Neuronal stem cell (in vitro differentiated cells): ENCODE measurements at regions not wholly inside any gene's neighbourhood (a gene's known extent, or its start where the extent isn't known, plus 50 kb on each side); places are given as distances from the start of the nearest gene placed in this dataset.
A peak's percentile ranks its signal among the peaks of the same experiment; 100 is the strongest.
"Not testable (repeated sequence)": the region's sequence is repeated elsewhere in the genome, so short reads cannot be mapped to it uniquely, and the experiment has no call there.

Experiments used
- DNase-seq: peaks from one replicate; pipeline ENCODE4 v3.0.0-alpha.2; 2013; ENCODE audit warnings: low spot score
- H2AFZ ChIP-seq: one replicate; pipeline ENCODE4 v1.6.1; 2013; ENCODE audit warnings: mild to moderate bottlenecking, low read length, inconsistent platforms
- H2AK5ac ChIP-seq: 2 replicates; pipeline ENCODE4 v1.6.1; 2013; ENCODE audit warnings: low read depth, mild to moderate bottlenecking, inconsistent platforms, low read length, moderate library complexity, mixed read lengths
- H2BK120ac ChIP-seq: 2 replicates; pipeline ENCODE4 v1.6.1; 2013; ENCODE audit warnings: low read depth, mild to moderate bottlenecking, inconsistent platforms, low read length, moderate library complexity, mixed read lengths
- H2BK12ac ChIP-seq: one replicate; pipeline ENCODE4 v1.6.1; 2013; ENCODE audit warnings: low read length, inconsistent platforms
- H2BK15ac ChIP-seq: 2 replicates; pipeline ENCODE4 v1.6.1; 2013; ENCODE audit warnings: mild to moderate bottlenecking, low read length, inconsistent platforms, mixed read lengths
- H2BK5ac ChIP-seq: one replicate; pipeline ENCODE4 v1.6.1; 2013; ENCODE audit warnings: inconsistent platforms, mild to moderate bottlenecking, low read length, moderate library complexity
- H3K14ac ChIP-seq: one replicate; pipeline ENCODE4 v1.6.1; 2013; ENCODE audit warnings: low read length, inconsistent platforms
- H3K18ac ChIP-seq: 2 replicates; pipeline ENCODE4 v1.6.1; 2013; ENCODE audit warnings: low read length, inconsistent platforms
- H3K23ac ChIP-seq: 2 replicates; pipeline ENCODE4 v1.6.1; 2013; ENCODE audit warnings: low read depth, mild to moderate bottlenecking, mixed read lengths, low read length, inconsistent platforms; ENCODE audit not compliant: poor library complexity
- H3K27ac ChIP-seq: replicated peaks from 3 replicates; pipeline ENCODE4 v1.5.1; 2013; ENCODE audit warnings: low read length, inconsistent platforms
- H3K27me3 ChIP-seq, 3 experiments: 2 replicates each; pipeline ENCODE4 v1.6.1; 2013; ENCODE audit warnings: low read length in 3 of 3, mild to moderate bottlenecking in 2 of 3, inconsistent platforms in 1 of 3, low read depth in 1 of 3, mixed read lengths in 1 of 3, moderate library complexity in 1 of 3; ENCODE audit not compliant: control insufficient read depth in 3 of 3, insufficient read depth in 3 of 3
- H3K36me3 ChIP-seq, 2 donors: replicated peaks in 1 of 2; 2 replicates each; pipeline ENCODE4 v1.6.1; 2013; ENCODE audit warnings: low read length in 2 of 2; ENCODE audit not compliant: control insufficient read depth in 2 of 2, insufficient read depth in 2 of 2
- H3K4ac ChIP-seq: 2 replicates; pipeline ENCODE4 v1.6.1; 2013; ENCODE audit warnings: inconsistent platforms, mild to moderate bottlenecking, low read length, moderate library complexity
- H3K4me1 ChIP-seq, 2 donors: 1 replicate in 1 of 2; 2 replicates in 1 of 2; pipeline ENCODE4 v1.6.1; 2013; ENCODE audit warnings: low read length in 2 of 2, low read depth in 1 of 2; ENCODE audit not compliant: control insufficient read depth in 2 of 2, insufficient read depth in 1 of 2
- H3K4me2 ChIP-seq: one replicate; pipeline ENCODE4 v1.6.1; 2013; ENCODE audit warnings: mild to moderate bottlenecking, low read length, inconsistent platforms; ENCODE audit not compliant: insufficient read depth, poor library complexity, severe bottlenecking
- H3K4me3 ChIP-seq, 2 donors: 2 replicates each; pipeline ENCODE4 v1.5.1; 2013; ENCODE audit warnings: low read length in 2 of 2, mild to moderate bottlenecking in 2 of 2, inconsistent platforms in 1 of 2, moderate library complexity in 1 of 2
- H3K79me1 ChIP-seq: one replicate; pipeline ENCODE4 v1.6.1; 2013; ENCODE audit warnings: low read depth, mild to moderate bottlenecking, inconsistent platforms, low read length, moderate library complexity
- H3K9ac ChIP-seq: one replicate; pipeline ENCODE4 v1.6.1; 2013; ENCODE audit warnings: mild to moderate bottlenecking, low read depth, low read length, inconsistent platforms; ENCODE audit not compliant: poor library complexity
- H3K9me3 ChIP-seq, 2 donors: replicated peaks in 1 of 2; 2 replicates each; pipeline versions ENCODE3 to v1.6.1; 2013; ENCODE audit warnings: low read length in 2 of 2, mild to moderate bottlenecking in 2 of 2, inconsistent platforms in 1 of 2, low read depth in 1 of 2, mixed read lengths in 1 of 2, moderate library complexity in 1 of 2; ENCODE audit not compliant: control insufficient read depth in 2 of 2, insufficient read depth in 1 of 2
- H4K8ac ChIP-seq: one replicate; pipeline ENCODE4 v1.6.1; 2013; ENCODE audit warnings: low read depth, mild to moderate bottlenecking, inconsistent platforms, low read length, moderate library complexity
- H4K91ac ChIP-seq: one replicate; pipeline ENCODE4 v1.6.1; 2013; ENCODE audit warnings: low read length, low read depth, mild to moderate bottlenecking, inconsistent platforms; ENCODE audit not compliant: poor library complexity
- WGBS, 2 donors: extraction: QIAGEN DNeasy Blood & Tissue Kit; methylation state at CpG; one replicate each; pipeline ENCODE4 v1.1.7; 2013; ENCODE audit warnings: missing lambda C conversion rate in 2 of 2, mixed read lengths in 1 of 2; ENCODE audit not compliant: insufficient read length in 2 of 2, insufficient replicate concordance in 1 of 2; ENCODE audit errors: extremely low coverage in 2 of 2; 5-methylcytosine and 5-hydroxymethylcytosine counted together

- Histone ChIP-seq H3K23ac (no peak overlapping the region), H2AFZ (no peak overlapping the region), H3K9ac (no peak overlapping the region), H3K36me3 (no peaks in the 10 kb centered on the region), H4K91ac (no peak overlapping the region), H3K9me3 (no peaks in the 10 kb centered on the region), H3K14ac (no peak overlapping the region), H3K4me2 (no peak overlapping the region), H2BK5ac (no peak overlapping the region), H4K8ac (no peak overlapping the region), H2AK5ac (no peak overlapping the region), H3K4ac (no peak overlapping the region), H3K27me3 (no peaks in the 10 kb centered on the region), H3K27ac (no peak overlapping the region), H2BK15ac (no peak overlapping the region), H2BK120ac (no peak overlapping the region), H3K18ac (no peak overlapping the region), H3K4me1 (no peaks in the 10 kb centered on the region), H3K4me3 (no peak overlapping the region), H3K79me1 (no peaks in the 10 kb centered on the region), H2BK12ac (no peak overlapping the region)
- DNase-seq: no peak
Measured at GRCh38 chr3:145307272-145307671, 853.7 kb downstream of the PLOD2 start.

GRCh38 chr3:145313751-145314150 lies 847.2 kb downstream of the PLOD2 start:
- Histone ChIP-seq H3K27ac (no peak overlapping the region), H2BK120ac (no peak overlapping the region), H3K4me3 (no peak overlapping the region)

GRCh38 chr3:145316253-145316652 lies 844.7 kb downstream of the PLOD2 start:
- not testable (repeated sequence) for H2BK5ac ChIP-seq, H3K9ac ChIP-seq, H3K27me3 ChIP-seq, DNase-seq, H4K8ac ChIP-seq, H2BK120ac ChIP-seq, H2BK12ac ChIP-seq, H2BK15ac ChIP-seq, H3K36me3 ChIP-seq, H3K23ac ChIP-seq, H3K18ac ChIP-seq, H2AK5ac ChIP-seq, H3K4me3 ChIP-seq, H3K4ac ChIP-seq, H4K91ac ChIP-seq, H3K4me1 ChIP-seq, H3K79me1 ChIP-seq, H3K14ac ChIP-seq, H3K9me3 ChIP-seq, H3K4me2 ChIP-seq, H3K27ac ChIP-seq
- WGBS, 2 donors: no CpG with 5 or more reads among the region's 4 CpGs
- H2AFZ ChIP-seq: peak overlapping the region; percentile 15

More at GRCh38 chr3:145313751-145314150, 847.2 kb downstream of the PLOD2 start:
- WGBS, 2 donors: no CpG with 5 or more reads among the region's 2 CpGs
- peaks cover 0 to 5% of the 10 kb centered on the region in 2 donors for H3K4me1 ChIP-seq
- DNase-seq: no peak
- H3K4me2 ChIP-seq: no peak overlapping the region
- no peak overlapping the region for H2BK5ac ChIP-seq
- H3K18ac ChIP-seq: no peak overlapping the region
- no peak overlapping the region for H4K8ac ChIP-seq
- H2AFZ ChIP-seq: no peak overlapping the region
- H2BK12ac ChIP-seq: no peak overlapping the region
- no peaks in the 10 kb centered on the region for H3K79me1 ChIP-seq
- no peak overlapping the region for H2AK5ac ChIP-seq
- no peak overlapping the region for H3K23ac ChIP-seq
- no peak overlapping the region for H3K9ac ChIP-seq
- H2BK15ac ChIP-seq: no peak overlapping the region
- no peak overlapping the region for H3K14ac ChIP-seq
- no peaks in the 10 kb centered on the region for H3K27me3 ChIP-seq
- H3K9me3 ChIP-seq: no peaks in the 10 kb centered on the region
- no peak overlapping the region for H3K4ac ChIP-seq
- H3K36me3 ChIP-seq: no peaks in the 10 kb centered on the region
- no peak overlapping the region for H4K91ac ChIP-seq

GRCh38 chr3:145326666-145327065 lies 834.3 kb downstream of the PLOD2 start:
- H4K91ac ChIP-seq: no peak overlapping the region
- no peak overlapping the region for H2BK5ac ChIP-seq
- H2BK120ac ChIP-seq: no peak overlapping the region
- H2BK12ac ChIP-seq: no peak overlapping the region
- H3K4me3 ChIP-seq: no peak overlapping the region
- H3K18ac ChIP-seq: no peak overlapping the region
- H3K14ac ChIP-seq: no peak overlapping the region
- no peak overlapping the region for H3K4ac ChIP-seq
- H3K9me3 ChIP-seq: no peaks in the 10 kb centered on the region
- no peaks in the 10 kb centered on the region for H3K79me1 ChIP-seq
- no CpG with 5 or more reads among the region's 1 CpG for WGBS, 2 donors
- H3K9ac ChIP-seq: no peak overlapping the region
- no peak overlapping the region for H2AFZ ChIP-seq
- H4K8ac ChIP-seq: no peak overlapping the region
- H3K4me2 ChIP-seq: no peak overlapping the region
- H3K27ac ChIP-seq: no peak overlapping the region
- DNase-seq: no peak
- H3K4me1 ChIP-seq: no peaks in the 10 kb centered on the region
- H3K36me3 ChIP-seq: no peaks in the 10 kb centered on the region
- H2BK15ac ChIP-seq: no peak overlapping the region
- H3K27me3 ChIP-seq: no peaks in the 10 kb centered on the region
- H3K23ac ChIP-seq: no peak overlapping the region
- no peak overlapping the region for H2AK5ac ChIP-seq
